Esophagus squamous epithelium (tissue), 4 donors: ENCODE measurements at regions not wholly inside any gene's neighbourhood (a gene's known extent, or its start where the extent isn't known, plus 50 kb on each side); places are given as distances from the start of the nearest gene placed in this dataset.
A peak's percentile ranks its signal among the peaks of the same experiment; 100 is the strongest.

Source experiments
- POLR2A ChIP-seq, 4 donors: fragments of 450-650 bp; IDR thresholded peaks; one replicate each; pipeline ENCODE4 v1.6.1; 2017; ENCODE audit warnings: antibody characterized with exemption in 4 of 4, mild to moderate bottlenecking in 4 of 4, moderate library complexity in 3 of 4
- TF ChIP-seq, protein P1 (sequence below), 6 experiments: fragments of 450-650 bp in 4 of 6; fragments of 200-600 bp in 2 of 6; sonication (generic) in 2 of 6; IDR thresholded peaks; one replicate each; pipeline ENCODE4 v1.5.1; 2016 to 2019; ENCODE audit warnings: antibody characterized with exemption in 6 of 6, mild to moderate bottlenecking in 4 of 6, moderate library complexity in 4 of 6

DNA sequence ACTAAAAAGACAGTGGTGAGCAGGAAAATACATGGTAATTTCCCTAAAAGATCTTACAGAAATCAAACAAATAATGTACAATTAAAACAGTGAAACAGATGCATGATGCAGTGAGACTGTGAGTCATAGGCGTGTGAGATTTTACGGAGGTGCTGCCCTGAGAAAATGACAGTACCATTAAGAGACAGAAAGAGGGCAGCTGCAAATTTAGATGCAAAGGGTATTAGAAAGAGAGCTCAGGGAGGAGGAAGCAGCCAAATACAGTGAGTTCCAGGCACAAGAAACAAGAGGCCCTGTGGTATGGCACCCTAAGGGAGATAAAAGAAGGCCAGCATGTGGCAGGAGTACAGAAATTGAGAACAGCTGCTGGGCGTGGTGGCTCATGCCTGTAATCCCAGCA, 88.5 kb upstream of the FIBIN start:
- TF ChIP-seq, protein P1, sequence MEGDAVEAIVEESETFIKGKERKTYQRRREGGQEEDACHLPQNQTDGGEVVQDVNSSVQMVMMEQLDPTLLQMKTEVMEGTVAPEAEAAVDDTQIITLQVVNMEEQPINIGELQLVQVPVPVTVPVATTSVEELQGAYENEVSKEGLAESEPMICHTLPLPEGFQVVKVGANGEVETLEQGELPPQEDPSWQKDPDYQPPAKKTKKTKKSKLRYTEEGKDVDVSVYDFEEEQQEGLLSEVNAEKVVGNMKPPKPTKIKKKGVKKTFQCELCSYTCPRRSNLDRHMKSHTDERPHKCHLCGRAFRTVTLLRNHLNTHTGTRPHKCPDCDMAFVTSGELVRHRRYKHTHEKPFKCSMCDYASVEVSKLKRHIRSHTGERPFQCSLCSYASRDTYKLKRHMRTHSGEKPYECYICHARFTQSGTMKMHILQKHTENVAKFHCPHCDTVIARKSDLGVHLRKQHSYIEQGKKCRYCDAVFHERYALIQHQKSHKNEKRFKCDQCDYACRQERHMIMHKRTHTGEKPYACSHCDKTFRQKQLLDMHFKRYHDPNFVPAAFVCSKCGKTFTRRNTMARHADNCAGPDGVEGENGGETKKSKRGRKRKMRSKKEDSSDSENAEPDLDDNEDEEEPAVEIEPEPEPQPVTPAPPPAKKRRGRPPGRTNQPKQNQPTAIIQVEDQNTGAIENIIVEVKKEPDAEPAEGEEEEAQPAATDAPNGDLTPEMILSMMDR (IDR thresholded peaks at IDR 0.05): peak in 1 of 6 experiments; percentile 12
- TF ChIP-seq POLR2A (IDR thresholded peaks at IDR 0.05): no peak
